ENCODE measurements at regions not wholly inside any gene's neighbourhood (a gene's known extent, or its start where the extent isn't known, plus 50 kb on each side); places are given as distances from the start of the nearest gene placed in this dataset.
A peak's percentile ranks its signal among the peaks of the same experiment; 100 is the strongest.

DNA sequence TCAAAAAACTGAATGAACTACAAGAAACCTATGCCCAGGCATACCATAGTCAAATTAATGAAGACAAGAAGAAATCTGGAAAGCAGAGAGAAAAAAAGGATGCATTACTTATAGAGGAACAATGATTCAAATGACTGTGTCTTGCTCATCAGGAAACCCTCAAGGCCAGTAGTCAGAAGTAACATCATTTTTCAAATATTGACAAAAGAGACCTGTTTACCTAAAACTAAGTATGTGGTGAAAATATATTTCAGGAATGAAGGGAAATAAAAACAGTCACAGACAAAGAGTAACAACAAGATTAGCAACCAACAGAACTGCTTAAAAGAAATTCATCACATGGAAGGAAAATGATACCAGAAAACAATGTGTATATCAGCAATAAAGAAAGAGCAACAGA, 128.4 kb downstream of the ALOX5 start:
- POLR2A ChIA-PET = no interaction called here
- TF ChIP-seq, protein P1, sequence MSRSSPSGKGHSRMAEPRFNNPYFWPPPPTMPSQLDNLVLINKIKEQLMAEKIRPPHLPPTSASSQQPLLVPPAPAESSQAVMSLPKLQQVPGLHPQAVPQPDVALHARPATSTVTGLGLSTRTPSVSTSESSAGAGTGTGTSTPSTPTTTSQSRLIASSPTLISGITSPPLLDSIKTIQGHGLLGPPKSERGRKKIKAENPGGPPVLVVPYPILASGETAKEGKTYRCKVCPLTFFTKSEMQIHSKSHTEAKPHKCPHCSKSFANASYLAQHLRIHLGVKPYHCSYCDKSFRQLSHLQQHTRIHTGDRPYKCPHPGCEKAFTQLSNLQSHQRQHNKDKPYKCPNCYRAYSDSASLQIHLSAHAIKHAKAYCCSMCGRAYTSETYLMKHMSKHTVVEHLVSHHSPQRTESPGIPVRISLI (tag by site-specific recombination; IDR thresholded peaks at IDR 0.05) = no peak
- TF ChIP-seq ZNF174 (tag by site-specific recombination; IDR thresholded peaks at IDR 0.05) (no peak), OVOL3 (tag by site-specific recombination; IDR thresholded peaks at IDR 0.05) (no peak), ZNF157 (tag by site-specific recombination; IDR thresholded peaks at IDR 0.05) (no peak)
- TF ChIP-seq, protein P2, sequence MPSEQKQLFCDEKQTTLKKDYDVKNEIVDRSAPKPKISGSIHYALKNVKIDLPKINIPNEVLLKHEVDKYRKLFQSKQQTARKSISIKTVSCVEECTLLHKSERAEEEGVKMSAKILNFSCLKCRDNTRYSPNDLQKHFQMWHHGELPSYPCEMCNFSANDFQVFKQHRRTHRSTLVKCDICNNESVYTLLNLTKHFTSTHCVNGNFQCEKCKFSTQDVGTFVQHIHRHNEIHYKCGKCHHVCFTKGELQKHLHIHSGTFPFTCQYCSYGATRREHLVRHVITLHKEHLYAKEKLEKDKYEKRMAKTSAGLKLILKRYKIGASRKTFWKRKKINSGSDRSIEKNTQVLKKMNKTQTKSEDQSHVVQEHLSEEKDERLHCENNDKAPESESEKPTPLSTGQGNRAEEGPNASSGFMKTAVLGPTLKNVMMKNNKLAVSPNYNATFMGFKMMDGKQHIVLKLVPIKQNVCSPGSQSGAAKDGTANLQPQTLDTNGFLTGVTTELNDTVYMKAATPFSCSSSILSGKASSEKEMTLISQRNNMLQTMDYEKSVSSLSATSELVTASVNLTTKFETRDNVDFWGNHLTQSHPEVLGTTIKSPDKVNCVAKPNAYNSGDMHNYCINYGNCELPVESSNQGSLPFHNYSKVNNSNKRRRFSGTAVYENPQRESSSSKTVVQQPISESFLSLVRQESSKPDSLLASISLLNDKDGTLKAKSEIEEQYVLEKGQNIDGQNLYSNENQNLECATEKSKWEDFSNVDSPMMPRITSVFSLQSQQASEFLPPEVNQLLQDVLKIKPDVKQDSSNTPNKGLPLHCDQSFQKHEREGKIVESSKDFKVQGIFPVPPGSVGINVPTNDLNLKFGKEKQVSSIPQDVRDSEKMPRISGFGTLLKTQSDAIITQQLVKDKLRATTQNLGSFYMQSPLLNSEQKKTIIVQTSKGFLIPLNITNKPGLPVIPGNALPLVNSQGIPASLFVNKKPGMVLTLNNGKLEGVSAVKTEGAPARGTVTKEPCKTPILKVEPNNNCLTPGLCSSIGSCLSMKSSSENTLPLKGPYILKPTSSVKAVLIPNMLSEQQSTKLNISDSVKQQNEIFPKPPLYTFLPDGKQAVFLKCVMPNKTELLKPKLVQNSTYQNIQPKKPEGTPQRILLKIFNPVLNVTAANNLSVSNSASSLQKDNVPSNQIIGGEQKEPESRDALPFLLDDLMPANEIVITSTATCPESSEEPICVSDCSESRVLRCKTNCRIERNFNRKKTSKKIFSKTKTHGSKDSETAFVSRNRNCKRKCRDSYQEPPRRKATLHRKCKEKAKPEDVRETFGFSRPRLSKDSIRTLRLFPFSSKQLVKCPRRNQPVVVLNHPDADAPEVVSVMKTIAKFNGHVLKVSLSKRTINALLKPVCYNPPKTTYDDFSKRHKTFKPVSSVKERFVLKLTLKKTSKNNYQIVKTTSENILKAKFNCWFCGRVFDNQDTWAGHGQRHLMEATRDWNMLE (tag by site-specific recombination; conservative IDR thresholded peaks at IDR 0.05; ENCODE audit: low read depth) = no peak
- TF ChIP-seq, protein P3, sequence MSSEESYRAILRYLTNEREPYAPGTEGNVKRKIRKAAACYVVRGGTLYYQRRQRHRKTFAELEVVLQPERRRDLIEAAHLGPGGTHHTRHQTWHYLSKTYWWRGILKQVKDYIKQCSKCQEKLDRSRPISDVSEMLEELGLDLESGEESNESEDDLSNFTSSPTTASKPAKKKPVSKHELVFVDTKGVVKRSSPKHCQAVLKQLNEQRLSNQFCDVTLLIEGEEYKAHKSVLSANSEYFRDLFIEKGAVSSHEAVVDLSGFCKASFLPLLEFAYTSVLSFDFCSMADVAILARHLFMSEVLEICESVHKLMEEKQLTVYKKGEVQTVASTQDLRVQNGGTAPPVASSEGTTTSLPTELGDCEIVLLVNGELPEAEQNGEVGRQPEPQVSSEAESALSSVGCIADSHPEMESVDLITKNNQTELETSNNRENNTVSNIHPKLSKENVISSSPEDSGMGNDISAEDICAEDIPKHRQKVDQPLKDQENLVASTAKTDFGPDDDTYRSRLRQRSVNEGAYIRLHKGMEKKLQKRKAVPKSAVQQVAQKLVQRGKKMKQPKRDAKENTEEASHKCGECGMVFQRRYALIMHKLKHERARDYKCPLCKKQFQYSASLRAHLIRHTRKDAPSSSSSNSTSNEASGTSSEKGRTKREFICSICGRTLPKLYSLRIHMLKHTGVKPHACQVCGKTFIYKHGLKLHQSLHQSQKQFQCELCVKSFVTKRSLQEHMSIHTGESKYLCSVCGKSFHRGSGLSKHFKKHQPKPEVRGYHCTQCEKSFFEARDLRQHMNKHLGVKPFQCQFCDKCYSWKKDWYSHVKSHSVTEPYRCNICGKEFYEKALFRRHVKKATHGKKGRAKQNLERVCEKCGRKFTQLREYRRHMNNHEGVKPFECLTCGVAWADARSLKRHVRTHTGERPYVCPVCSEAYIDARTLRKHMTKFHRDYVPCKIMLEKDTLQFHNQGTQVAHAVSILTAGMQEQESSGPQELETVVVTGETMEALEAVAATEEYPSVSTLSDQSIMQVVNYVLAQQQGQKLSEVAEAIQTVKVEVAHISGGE (tag by site-specific recombination; conservative IDR thresholded peaks at IDR 0.05; ENCODE audit: low read depth) = no peak
- CTCF ChIA-PET = no interaction called here

DNA sequence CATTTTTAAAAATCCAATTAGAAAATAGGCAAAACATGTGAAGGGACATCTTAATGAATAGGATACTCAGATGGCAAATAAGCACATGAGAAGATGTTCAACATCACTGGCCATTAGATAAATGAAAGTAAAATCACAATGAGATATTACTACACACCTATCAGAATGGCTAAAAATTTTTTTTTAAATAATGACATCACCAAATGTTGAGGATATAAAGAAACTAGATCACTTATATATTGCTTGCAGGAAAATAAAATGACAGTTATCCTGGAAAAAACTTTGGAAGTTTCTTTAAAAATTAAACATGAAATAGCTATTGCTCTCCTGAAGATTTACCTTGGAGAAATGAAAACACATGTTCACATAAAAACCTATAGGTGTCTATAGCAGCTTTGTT, 127.8 kb downstream of the ALOX5 start:
- TF ChIP-seq, protein P4, sequence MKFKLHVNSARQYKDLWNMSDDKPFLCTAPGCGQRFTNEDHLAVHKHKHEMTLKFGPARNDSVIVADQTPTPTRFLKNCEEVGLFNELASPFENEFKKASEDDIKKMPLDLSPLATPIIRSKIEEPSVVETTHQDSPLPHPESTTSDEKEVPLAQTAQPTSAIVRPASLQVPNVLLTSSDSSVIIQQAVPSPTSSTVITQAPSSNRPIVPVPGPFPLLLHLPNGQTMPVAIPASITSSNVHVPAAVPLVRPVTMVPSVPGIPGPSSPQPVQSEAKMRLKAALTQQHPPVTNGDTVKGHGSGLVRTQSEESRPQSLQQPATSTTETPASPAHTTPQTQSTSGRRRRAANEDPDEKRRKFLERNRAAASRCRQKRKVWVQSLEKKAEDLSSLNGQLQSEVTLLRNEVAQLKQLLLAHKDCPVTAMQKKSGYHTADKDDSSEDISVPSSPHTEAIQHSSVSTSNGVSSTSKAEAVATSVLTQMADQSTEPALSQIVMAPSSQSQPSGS (tag by site-specific recombination; IDR thresholded peaks at IDR 0.05; ENCODE audit: low read depth) = peak; percentile 76
- TF ChIP-seq, protein P5, sequence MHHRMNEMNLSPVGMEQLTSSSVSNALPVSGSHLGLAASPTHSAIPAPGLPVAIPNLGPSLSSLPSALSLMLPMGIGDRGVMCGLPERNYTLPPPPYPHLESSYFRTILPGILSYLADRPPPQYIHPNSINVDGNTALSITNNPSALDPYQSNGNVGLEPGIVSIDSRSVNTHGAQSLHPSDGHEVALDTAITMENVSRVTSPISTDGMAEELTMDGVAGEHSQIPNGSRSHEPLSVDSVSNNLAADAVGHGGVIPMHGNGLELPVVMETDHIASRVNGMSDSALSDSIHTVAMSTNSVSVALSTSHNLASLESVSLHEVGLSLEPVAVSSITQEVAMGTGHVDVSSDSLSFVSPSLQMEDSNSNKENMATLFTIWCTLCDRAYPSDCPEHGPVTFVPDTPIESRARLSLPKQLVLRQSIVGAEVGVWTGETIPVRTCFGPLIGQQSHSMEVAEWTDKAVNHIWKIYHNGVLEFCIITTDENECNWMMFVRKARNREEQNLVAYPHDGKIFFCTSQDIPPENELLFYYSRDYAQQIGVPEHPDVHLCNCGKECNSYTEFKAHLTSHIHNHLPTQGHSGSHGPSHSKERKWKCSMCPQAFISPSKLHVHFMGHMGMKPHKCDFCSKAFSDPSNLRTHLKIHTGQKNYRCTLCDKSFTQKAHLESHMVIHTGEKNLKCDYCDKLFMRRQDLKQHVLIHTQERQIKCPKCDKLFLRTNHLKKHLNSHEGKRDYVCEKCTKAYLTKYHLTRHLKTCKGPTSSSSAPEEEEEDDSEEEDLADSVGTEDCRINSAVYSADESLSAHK (tag by site-specific recombination; IDR thresholded peaks at IDR 0.05) = no peak
- POLR2A ChIA-PET = no interaction called here
- Histone ChIP-seq H3K4me3 (ENCODE audit: low read depth, low read length) (no peak overlapping the region), H3K27ac (ENCODE audit: extremely low read depth, low read depth, low read length) (no peak overlapping the region), H3K9me3 (ENCODE audit: control insufficient read depth, insufficient read depth, low read depth, low read length) (no peaks in the 10 kb centered on the region), H3K36me3 (ENCODE audit: control insufficient read depth in 2 of 2, insufficient read depth in 1 of 2, low read length in 2 of 2) (no peaks in the 10 kb centered on the region), H3K4me1 (ENCODE audit: control insufficient read depth, insufficient read depth, low read length) (0 out of 2 replicates have a peak, but pooled peaks cover 3% of the 10 kb centered on the region)
- CTCF ChIA-PET = no interaction called here

More for the DNA sequence above, 128.4 kb downstream of the ALOX5 start:
- no peaks in the 10 kb centered on the region for H3K9me3 ChIP-seq (ENCODE audit: control insufficient read depth, insufficient read depth, low read depth, low read length)
- no peaks in the 10 kb centered on the region for H3K36me3 ChIP-seq (ENCODE audit: control insufficient read depth in 2 of 2, insufficient read depth in 1 of 2, low read length in 2 of 2)
- H3K27ac ChIP-seq (ENCODE audit: extremely low read depth, low read depth, low read length) = no peak overlapping the region
- no peak overlapping the region for H3K4me3 ChIP-seq (ENCODE audit: low read depth, low read length)
- H3K4me1 ChIP-seq (ENCODE audit: control insufficient read depth, insufficient read depth, low read length) = 0 out of 2 replicates have a peak, but pooled peaks cover 3% of the 10 kb centered on the region

All from HEK293 (cell line).